ENCODE measurements at regions not wholly inside any gene's neighbourhood (a gene's known extent, or its start where the extent isn't known, plus 50 kb on each side); places are given as distances from the start of the nearest gene placed in this dataset.

DNA sequence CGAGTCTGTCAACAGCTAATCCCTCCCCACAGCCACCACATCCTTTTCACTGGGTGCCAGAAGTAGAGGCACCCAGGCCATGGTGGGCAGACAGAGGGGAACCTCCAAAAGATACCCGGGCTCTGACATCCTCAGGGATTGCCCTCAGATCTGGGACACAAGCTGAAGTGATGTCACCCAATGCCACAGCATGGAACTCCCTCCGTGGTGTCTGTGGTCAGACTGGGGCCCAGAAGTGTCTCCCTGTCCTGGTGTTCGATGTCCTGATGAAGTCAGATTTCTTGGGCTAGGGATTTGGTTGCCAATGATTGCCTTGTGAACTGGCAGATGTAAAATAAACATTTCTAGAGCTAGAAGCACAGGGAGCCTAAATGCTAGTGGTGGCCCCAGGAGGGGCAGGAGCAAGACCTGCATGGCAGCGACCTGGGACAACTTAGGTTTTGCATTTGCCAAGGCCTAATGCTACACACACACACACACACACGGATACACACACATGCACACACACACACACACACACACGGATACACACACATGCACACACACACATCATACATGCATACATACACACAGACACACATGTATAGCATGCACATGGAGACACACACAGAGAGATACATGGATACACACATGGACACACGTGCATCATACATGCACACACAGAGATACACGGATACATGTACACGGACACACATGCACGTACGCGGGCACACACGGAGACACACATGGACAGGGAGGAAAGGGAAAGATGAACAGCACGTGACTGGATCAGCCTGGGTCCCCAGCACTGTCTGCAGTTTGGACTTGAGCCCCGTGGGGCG is 221.0 kb downstream of the NFATC2 start:
- Histone ChIP-seq H3K36me3 (no peaks in the 10 kb centered on the region), H3K27me3 (replicated peaks; ENCODE audit: insufficient read depth) (no peaks in the 10 kb centered on the region), H3K4me1 (replicated peaks) (no peaks in the 10 kb centered on the region), H3K4me3 (no peak overlapping the region), H3K9me3 (no peaks in the 10 kb centered on the region), H3K27ac (no peak overlapping the region)
- no peak for TF ChIP-seq POLR2AphosphoS5 (IDR thresholded peaks at IDR 0.05)
- TF ChIP-seq POLR2A (IDR thresholded peaks at IDR 0.05): no peak
- TF ChIP-seq, protein P1, sequence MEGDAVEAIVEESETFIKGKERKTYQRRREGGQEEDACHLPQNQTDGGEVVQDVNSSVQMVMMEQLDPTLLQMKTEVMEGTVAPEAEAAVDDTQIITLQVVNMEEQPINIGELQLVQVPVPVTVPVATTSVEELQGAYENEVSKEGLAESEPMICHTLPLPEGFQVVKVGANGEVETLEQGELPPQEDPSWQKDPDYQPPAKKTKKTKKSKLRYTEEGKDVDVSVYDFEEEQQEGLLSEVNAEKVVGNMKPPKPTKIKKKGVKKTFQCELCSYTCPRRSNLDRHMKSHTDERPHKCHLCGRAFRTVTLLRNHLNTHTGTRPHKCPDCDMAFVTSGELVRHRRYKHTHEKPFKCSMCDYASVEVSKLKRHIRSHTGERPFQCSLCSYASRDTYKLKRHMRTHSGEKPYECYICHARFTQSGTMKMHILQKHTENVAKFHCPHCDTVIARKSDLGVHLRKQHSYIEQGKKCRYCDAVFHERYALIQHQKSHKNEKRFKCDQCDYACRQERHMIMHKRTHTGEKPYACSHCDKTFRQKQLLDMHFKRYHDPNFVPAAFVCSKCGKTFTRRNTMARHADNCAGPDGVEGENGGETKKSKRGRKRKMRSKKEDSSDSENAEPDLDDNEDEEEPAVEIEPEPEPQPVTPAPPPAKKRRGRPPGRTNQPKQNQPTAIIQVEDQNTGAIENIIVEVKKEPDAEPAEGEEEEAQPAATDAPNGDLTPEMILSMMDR (IDR thresholded peaks at IDR 0.05): no peak
- intact Hi-C loops (cut with DNase I): no loop called here
- DNase-seq (ENCODE audit: low spot score): no peak
- WGBS: 85% methylated on average over 17 of the region's 17 CpGs

DNA sequence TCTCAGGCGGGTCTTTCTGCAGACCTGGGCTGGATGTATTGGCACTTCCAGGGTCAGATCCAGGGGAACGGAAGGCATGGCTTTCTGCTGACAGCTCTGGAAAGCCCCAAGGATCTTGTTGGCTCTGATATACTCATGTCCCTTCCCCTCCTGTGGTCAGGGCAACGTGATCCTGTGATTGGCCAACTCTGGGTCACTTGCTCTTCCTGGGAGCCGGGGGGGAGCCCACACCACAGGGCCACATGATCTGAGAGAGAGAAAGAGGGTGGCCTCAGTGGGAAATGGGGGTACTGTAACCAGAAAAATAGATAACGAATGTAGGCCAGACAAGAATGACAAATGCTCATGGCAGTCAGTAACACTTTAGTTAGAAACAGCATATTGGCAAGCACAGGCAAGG is 223.0 kb downstream of the NFATC2 start:
- no peak for TF ChIP-seq POLR2A (IDR thresholded peaks at IDR 0.05)
- no peak for DNase-seq (ENCODE audit: low spot score)
- intact Hi-C loops (cut with DNase I): no loop called here
- Histone ChIP-seq H3K27me3 (replicated peaks; ENCODE audit: insufficient read depth) (no peaks in the 10 kb centered on the region), H3K27ac (no peak overlapping the region), H3K4me3 (no peak overlapping the region), H3K36me3 (no peaks in the 10 kb centered on the region), H3K9me3 (no peaks in the 10 kb centered on the region), H3K4me1 (replicated peaks) (no peaks in the 10 kb centered on the region)
- 85% methylated on average over 5 of the region's 5 CpGs for WGBS

DNA sequence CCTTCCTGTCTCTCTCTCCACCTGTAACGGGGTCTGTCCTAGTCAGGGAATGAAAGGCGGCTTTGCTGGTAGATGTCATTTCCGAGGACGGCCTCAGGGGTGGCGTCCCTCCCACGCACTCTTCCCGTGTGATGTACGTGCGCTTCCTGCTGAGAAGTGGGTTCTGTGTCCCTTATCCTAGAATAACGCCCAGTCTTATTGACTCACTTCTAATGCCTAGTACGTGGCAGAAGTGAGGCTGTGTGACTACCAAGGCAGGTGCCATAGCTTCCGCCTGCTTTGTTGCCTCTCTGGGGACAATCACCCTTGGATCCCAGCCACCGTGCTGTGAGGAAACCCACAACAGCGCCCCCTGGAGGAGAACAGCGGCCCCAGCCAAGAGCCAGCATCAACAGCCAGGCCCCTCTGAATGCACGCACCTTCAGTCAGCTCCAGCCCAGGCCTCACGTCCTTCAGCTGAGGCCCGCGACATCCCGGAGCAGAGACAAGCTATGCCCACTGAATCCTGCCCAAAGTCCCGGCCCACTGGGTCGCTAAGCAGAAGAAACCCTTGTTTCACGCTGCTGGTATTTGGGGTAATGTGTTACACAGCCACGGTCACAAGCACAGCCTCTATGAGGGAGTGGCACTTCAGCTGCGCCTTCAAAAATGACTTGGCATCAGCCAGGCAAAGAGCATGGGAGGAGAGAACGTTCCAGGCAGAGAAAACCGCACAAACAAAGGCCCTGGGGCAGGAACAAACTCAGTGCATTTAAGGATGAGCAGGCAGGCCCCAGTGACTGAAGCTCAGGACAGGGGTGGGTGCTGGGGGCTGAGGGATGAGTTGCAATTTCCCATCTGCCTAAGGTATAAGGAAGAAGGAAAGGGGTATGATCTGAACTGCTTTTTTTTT is 224.2 kb downstream of the NFATC2 start:
- Histone ChIP-seq H3K4me3 (no peak overlapping the region), H3K4me1 (replicated peaks) (no peaks in the 10 kb centered on the region), H3K27ac (no peak overlapping the region), H3K36me3 (no peaks in the 10 kb centered on the region), H3K27me3 (replicated peaks; ENCODE audit: insufficient read depth) (no peaks in the 10 kb centered on the region), H3K9me3 (no peaks in the 10 kb centered on the region)
- no peak for DNase-seq (ENCODE audit: low spot score)
- intact Hi-C loops (cut with DNase I): no loop called here
- TF ChIP-seq, protein P1 (IDR thresholded peaks at IDR 0.05): peak in 2 of 4 experiments; percentile 34 to 38
- no peak for TF ChIP-seq POLR2A (IDR thresholded peaks at IDR 0.05)
- WGBS: 71% methylated on average over 27 of the region's 27 CpGs

DNA sequence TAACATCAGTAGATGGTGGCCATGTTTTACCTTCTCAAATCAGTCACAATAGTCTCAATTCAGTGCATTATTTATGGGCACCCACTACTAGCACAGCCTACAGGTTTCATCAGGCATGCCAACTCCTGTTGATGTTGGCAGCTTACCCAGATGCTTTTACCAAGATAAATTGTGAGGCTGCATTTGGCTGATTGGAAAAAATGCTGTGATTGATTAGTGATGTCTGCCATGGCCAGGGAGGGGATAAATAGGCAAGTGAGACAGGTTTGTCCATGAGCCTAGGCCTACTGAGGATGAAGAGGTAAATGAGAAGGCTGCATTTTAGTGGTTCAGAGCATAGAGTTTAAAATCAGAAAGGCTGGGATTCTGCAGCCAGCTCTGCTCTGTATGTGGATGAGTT is 227.1 kb downstream of the NFATC2 start:
- Histone ChIP-seq H3K4me1 (replicated peaks) (no peaks in the 10 kb centered on the region), H3K36me3 (no peaks in the 10 kb centered on the region), H3K9me3 (no peaks in the 10 kb centered on the region), H3K27me3 (replicated peaks; ENCODE audit: insufficient read depth) (no peaks in the 10 kb centered on the region), H3K4me3 (no peak overlapping the region), H3K27ac (no peak overlapping the region)
- no peak for TF ChIP-seq POLR2AphosphoS5 (IDR thresholded peaks at IDR 0.05)
- TF ChIP-seq, protein P1 (IDR thresholded peaks at IDR 0.05): no peak
- no peak for TF ChIP-seq POLR2A (IDR thresholded peaks at IDR 0.05)
- no peak for DNase-seq (ENCODE audit: low spot score)
- intact Hi-C loops (cut with DNase I): no loop called here

DNA sequence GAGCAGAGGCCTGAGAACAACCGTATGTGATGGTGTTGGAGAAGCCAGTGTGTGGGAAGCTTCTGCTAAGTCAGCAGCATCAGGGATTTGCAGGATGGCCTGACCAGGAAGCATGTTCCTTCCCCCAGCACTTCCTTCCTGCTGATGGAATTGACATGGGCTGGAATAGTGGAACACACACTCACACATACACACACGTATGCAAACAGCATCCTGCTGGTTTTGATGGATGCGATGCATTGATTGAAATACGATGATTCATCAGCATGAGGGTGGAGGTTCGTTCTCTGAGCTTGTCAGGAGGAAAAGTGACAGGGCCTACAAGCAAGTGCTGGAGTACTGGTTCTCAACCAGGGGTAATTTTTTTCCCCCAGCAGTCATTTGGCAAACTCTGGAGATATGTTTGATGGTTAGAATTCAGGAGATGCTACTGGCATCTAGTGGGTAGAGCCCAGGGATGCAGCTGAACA is 229.1 kb downstream of the NFATC2 start:
- WGBS: 82% methylated on average over 5 of the region's 5 CpGs
- H3K4me3 ChIP-seq: no peak overlapping the region
- H3K4me1 ChIP-seq (replicated peaks): no peaks in the 10 kb centered on the region
- H3K27ac ChIP-seq: no peak overlapping the region
- intact Hi-C loops (cut with DNase I): no loop called here
- H3K36me3 ChIP-seq: no peaks in the 10 kb centered on the region
- TF ChIP-seq POLR2A (IDR thresholded peaks at IDR 0.05) (no peak), POLR2AphosphoS5 (IDR thresholded peaks at IDR 0.05) (no peak)
- no peaks in the 10 kb centered on the region for H3K9me3 ChIP-seq
- no peaks in the 10 kb centered on the region for H3K27me3 ChIP-seq (replicated peaks; ENCODE audit: insufficient read depth)
- DNase-seq (ENCODE audit: low spot score): no peak
